Mucosa of descending colon (tissue), 3 donors: ENCODE measurements at regions not wholly inside any gene's neighbourhood (a gene's known extent, or its start where the extent isn't known, plus 50 kb on each side); places are given as distances from the start of the nearest gene placed in this dataset.

Source experiments
- ATAC-seq: fragments of 200-7000 bp; cut with Tn5 transposase; one replicate; pipeline ENCODE4 v1.9.1; 2020; ENCODE audit warnings: mild to moderate bottlenecking, moderate library complexity
- DNase-seq, 3 donors: peaks; one replicate each; pipeline ENCODE4 v3.0.0-alpha.2; 2020
- H3K36me3 ChIP-seq: fragments of 200-600 bp; one replicate; pipeline ENCODE4 v1.8.0; 2021; ENCODE audit warnings: low read depth, mild to moderate bottlenecking
- H3K4me1 ChIP-seq: fragments of 200-600 bp; one replicate; pipeline ENCODE4 v1.8.0; 2021; ENCODE audit warnings: low read depth, mild to moderate bottlenecking
- H3K4me3 ChIP-seq: fragments of 200-600 bp; one replicate; pipeline ENCODE4 v1.8.0; 2021; ENCODE audit warnings: mild to moderate bottlenecking
- H3K9me3 ChIP-seq: fragments of 200-600 bp; one replicate; pipeline ENCODE4 v1.8.0; 2021; ENCODE audit warnings: mild to moderate bottlenecking
- CTCF ChIP-seq: fragments of 200-600 bp; IDR thresholded peaks from one replicate; pipeline ENCODE4 v1.8.0; 2022; ENCODE audit warnings: antibody characterized with exemption, mild to moderate bottlenecking
- intact Hi-C, 2 donors: fragments of 100-400 bp; cut with DNase I in 1 of 2; cut with micrococcal nuclease in 1 of 2; formaldehyde crosslinking; loops; one replicate each; pipeline versions ENCODE4 v1.11.0 to v1.11.1; 2022; cut with DNase I, micrococcal nuclease
- donor health status: DM: no; HTN: no; CAD: no; lungs with moderate emphysema.
- donor health status: DM: no; HTN: no; CAD: no.
- donor health status: DM: no; HTN: yes; CAD: no.

- ATAC-seq (no peak), DNase-seq (no peak)
- H3K4me1 ChIP-seq, result no peaks in the 10 kb centered on the region
- no peak for TF ChIP-seq CTCF
- no peaks in the 10 kb centered on the region for H3K36me3 ChIP-seq
- intact Hi-C loops, result no loop called here
- H3K9me3 ChIP-seq, result peaks cover 9% of the 10 kb centered on the region
- H3K4me3 ChIP-seq, result no peak overlapping the region
Observed at GRCh38 chr3:180199417-180199995, 162.8 kb upstream of the PEX5L start.

GRCh38 chr3:180215866-180216265 is 179.1 kb upstream of the PEX5L start:
- Histone ChIP-seq H3K9me3 (peaks cover 18% of the 10 kb centered on the region), H3K4me3 (no peak overlapping the region), H3K4me1 (no peaks in the 10 kb centered on the region), H3K36me3 (no peaks in the 10 kb centered on the region)
- intact Hi-C loops, result no loop called here
- DNase-seq, result no peak
- ATAC-seq, result no peak
- no peak for TF ChIP-seq CTCF

GRCh38 chr3:180223268-180223667 is 186.5 kb upstream of the PEX5L start:
- Histone ChIP-seq H3K9me3 (peaks cover 23% of the 10 kb centered on the region), H3K4me1 (no peaks in the 10 kb centered on the region), H3K4me3 (no peak overlapping the region), H3K36me3 (no peaks in the 10 kb centered on the region)
- no peak for DNase-seq
- no peak for TF ChIP-seq CTCF
- intact Hi-C loops, result no loop called here
- no peak for ATAC-seq

GRCh38 chr3:180229113-180229512 is 192.4 kb upstream of the PEX5L start:
- intact Hi-C loops, result no loop called here
- Histone ChIP-seq H3K4me3 (no peak overlapping the region), H3K9me3 (peaks cover 64% of the 10 kb centered on the region), H3K36me3 (no peaks in the 10 kb centered on the region), H3K4me1 (no peaks in the 10 kb centered on the region)
- ATAC-seq (no peak), DNase-seq (no peak)
- TF ChIP-seq CTCF, result no peak

GRCh38 chr3:180239939-180240338 is 203.2 kb upstream of the PEX5L start:
- Histone ChIP-seq H3K9me3 (peaks cover 25% of the 10 kb centered on the region), H3K4me3 (no peak overlapping the region), H3K4me1 (no peaks in the 10 kb centered on the region), H3K36me3 (no peaks in the 10 kb centered on the region)
- TF ChIP-seq CTCF, result no peak
- DNase-seq (no peak), ATAC-seq (no peak)
- intact Hi-C loops, result no loop called here

- ATAC-seq, result no peak
- Histone ChIP-seq H3K4me1 (no peaks in the 10 kb centered on the region), H3K9me3 (peaks cover 6% of the 10 kb centered on the region), H3K36me3 (no peaks in the 10 kb centered on the region), H3K4me3 (no peak overlapping the region)
- DNase-seq, result no peak
- no peak for TF ChIP-seq CTCF
- intact Hi-C loops, result no loop called here
Observed at GRCh38 chr3:180246688-180247195, 210.0 kb upstream of the PEX5L start.
